ENCODE measurements at regions not wholly inside any gene's neighbourhood (a gene's known extent, or its start where the extent isn't known, plus 50 kb on each side); places are given as distances from the start of the nearest gene placed in this dataset.

DNA sequence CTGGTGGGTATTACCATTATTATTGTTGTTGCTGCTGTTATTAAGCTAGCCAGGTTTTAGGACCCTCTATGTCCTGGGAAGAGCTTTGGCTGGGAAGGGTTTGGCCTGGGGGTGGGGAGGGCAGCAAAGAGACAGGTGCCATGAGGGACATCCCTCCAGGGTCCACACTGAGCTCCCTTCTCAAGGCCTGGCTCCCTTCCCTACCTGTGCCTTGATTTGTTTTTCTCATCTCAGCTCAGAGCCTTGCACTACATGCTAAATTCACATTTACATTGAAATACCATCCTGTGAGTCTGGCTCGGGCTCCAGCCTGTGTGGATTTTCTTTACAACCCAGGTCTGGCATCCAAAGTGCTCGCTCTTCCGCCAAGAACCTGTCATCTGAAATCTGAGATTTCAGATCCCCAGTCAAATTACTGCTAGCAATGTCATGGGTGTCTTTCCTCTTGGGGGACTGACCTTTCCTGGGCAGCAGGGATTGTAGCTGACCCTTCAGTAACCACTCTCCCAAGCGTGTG is 536.3 kb downstream of the PTPRU start:
- H3K4me2 ChIP-seq (ENCODE audit: low read length), result no peak overlapping the region
- ChIA-PET CTCF (interaction anchor here (1.1 kb wide), 1 partner anchor 315 kb away, joined by 3 read pairs; no protein-coding TSS in a partner anchor), POLR2A (no interaction called here), RAD21 (ENCODE audit: low non-redundant PET in 1 of 2, low total read pairs in 2 of 2, uncharacterized antibody in 2 of 2, unreplicated experiment in 2 of 2) (no interaction called here)
- DNase-seq (ENCODE audit: low read depth, low spot score), result no peak
- H3K9me2 ChIP-seq (ENCODE audit: insufficient read depth), result no peaks in the 10 kb centered on the region
- H3K4me1 ChIP-seq (ENCODE audit: control insufficient read depth in 1 of 2, insufficient read depth in 2 of 2, low read length in 2 of 2), result no peaks in the 10 kb centered on the region
- peaks cover 20% of the 10 kb centered on the region for H3K27me3 ChIP-seq (ENCODE audit: insufficient read depth, low read length)
- TF ChIP-seq, protein P1, sequence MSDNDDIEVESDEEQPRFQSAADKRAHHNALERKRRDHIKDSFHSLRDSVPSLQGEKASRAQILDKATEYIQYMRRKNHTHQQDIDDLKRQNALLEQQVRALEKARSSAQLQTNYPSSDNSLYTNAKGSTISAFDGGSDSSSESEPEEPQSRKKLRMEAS (IDR thresholded peaks at IDR 0.05), result no peak
- TF ChIP-seq SIN3A (IDR thresholded peaks at IDR 0.05; ENCODE audit: low read depth), result no peak
- TF ChIP-seq, protein P2, sequence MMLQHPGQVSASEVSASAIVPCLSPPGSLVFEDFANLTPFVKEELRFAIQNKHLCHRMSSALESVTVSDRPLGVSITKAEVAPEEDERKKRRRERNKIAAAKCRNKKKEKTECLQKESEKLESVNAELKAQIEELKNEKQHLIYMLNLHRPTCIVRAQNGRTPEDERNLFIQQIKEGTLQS (IDR thresholded peaks at IDR 0.05), result no peak
- no peaks in the 10 kb centered on the region for H3K79me2 ChIP-seq (ENCODE audit: insufficient read depth, low read length)
- no TSS peak for BruUV-seq (replicated peaks)
- no peak overlapping the region for H3K9ac ChIP-seq (ENCODE audit: low read length)
- no peaks in the 10 kb centered on the region for H3K36me3 ChIP-seq (ENCODE audit: control insufficient read depth in 1 of 2, insufficient read depth in 2 of 2, low read length in 2 of 2)
- intact Hi-C loops (cut with micrococcal nuclease), result no loop called here
- no peak overlapping the region for H3K4me3 ChIP-seq (replicated peaks in 1 of 2; ENCODE audit: low read depth in 1 of 2, low read length in 2 of 2)
- H3K9me3 ChIP-seq (ENCODE audit: control insufficient read depth in 1 of 2, insufficient read depth in 1 of 2, low read depth in 1 of 2, low read length in 2 of 2), result peaks cover 0 to 5% of the 10 kb centered on the region in 2 experiments; a peak in 1 of 4 replicates
- no peak overlapping the region for H3K27ac ChIP-seq (ENCODE audit: low read depth, low read length)
- H2AFZ ChIP-seq (ENCODE audit: low read depth, low read length, poor library complexity, severe bottlenecking), result no peak overlapping the region
- H4K20me1 ChIP-seq (ENCODE audit: insufficient read depth), result no peaks in the 10 kb centered on the region
- no peak for ATAC-seq

DNA sequence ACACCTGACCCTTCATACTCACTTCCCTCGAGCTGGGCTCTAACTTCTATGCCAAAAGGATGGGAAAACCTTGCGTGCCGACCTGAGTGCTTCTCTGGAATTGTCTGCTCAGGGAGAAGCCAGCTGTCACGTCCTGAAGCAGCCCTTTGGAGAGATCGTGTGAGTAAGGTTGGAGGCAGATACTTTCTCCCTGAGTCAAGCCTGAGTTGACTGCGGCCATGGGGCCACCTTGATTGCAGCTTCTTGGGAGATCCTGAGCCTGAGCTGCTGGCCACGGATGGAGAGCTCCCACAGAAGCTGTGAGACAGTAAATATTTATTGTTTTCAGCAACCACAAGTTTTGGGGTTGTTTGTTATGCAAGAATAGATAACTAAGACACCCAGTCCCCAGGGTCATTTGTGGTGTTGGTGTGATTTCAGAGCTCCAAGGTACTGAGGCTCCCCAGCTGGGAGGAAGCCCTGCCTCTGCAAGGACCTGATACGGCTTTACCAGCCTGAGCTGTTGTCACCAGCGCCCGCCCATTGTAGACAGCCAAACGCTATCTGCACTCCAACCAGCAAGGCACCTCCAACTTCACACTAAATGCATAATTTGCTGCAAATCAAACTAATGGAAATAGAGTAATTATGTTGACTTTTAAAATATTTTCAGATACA is 531.6 kb downstream of the PTPRU start:
- H3K9me3 ChIP-seq (ENCODE audit: control insufficient read depth in 1 of 2, insufficient read depth in 1 of 2, low read depth in 1 of 2, low read length in 2 of 2), result no peaks in the 10 kb centered on the region
- TF ChIP-seq, protein P3, sequence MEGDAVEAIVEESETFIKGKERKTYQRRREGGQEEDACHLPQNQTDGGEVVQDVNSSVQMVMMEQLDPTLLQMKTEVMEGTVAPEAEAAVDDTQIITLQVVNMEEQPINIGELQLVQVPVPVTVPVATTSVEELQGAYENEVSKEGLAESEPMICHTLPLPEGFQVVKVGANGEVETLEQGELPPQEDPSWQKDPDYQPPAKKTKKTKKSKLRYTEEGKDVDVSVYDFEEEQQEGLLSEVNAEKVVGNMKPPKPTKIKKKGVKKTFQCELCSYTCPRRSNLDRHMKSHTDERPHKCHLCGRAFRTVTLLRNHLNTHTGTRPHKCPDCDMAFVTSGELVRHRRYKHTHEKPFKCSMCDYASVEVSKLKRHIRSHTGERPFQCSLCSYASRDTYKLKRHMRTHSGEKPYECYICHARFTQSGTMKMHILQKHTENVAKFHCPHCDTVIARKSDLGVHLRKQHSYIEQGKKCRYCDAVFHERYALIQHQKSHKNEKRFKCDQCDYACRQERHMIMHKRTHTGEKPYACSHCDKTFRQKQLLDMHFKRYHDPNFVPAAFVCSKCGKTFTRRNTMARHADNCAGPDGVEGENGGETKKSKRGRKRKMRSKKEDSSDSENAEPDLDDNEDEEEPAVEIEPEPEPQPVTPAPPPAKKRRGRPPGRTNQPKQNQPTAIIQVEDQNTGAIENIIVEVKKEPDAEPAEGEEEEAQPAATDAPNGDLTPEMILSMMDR (IDR thresholded peaks at IDR 0.05 in 2 of 3, conservative IDR thresholded peaks at IDR 0.05 in 1 of 3; ENCODE audit: borderline replicate concordance in 1 of 3, insufficient read depth in 1 of 3, low read depth in 2 of 3, low read length in 2 of 3), result no peak
- TF ChIP-seq RAD21 (IDR thresholded peaks at IDR 0.05; ENCODE audit: low read depth) (no peak), JUND (IDR thresholded peaks at IDR 0.05) (no peak), ELF1 (IDR thresholded peaks at IDR 0.05; ENCODE audit: borderline replicate concordance, low read depth) (no peak), CBX3 (IDR thresholded peaks at IDR 0.05; ENCODE audit: low read depth) (no peak), FOSL1 (IDR thresholded peaks at IDR 0.05; ENCODE audit: low read depth) (no peak), YY1 (IDR thresholded peaks at IDR 0.05; ENCODE audit: extremely low read depth, insufficient replicate concordance, low read depth, low read length) (no peak), SP1 (IDR thresholded peaks at IDR 0.05; ENCODE audit: low read depth) (no peak), CEBPB (IDR thresholded peaks at IDR 0.05; ENCODE audit: low read depth) (no peak), SRF (IDR thresholded peaks at IDR 0.05; ENCODE audit: low read depth) (no peak)
- TF ChIP-seq, protein P2 (IDR thresholded peaks at IDR 0.05), result no peak
- TF ChIP-seq, protein P4, sequence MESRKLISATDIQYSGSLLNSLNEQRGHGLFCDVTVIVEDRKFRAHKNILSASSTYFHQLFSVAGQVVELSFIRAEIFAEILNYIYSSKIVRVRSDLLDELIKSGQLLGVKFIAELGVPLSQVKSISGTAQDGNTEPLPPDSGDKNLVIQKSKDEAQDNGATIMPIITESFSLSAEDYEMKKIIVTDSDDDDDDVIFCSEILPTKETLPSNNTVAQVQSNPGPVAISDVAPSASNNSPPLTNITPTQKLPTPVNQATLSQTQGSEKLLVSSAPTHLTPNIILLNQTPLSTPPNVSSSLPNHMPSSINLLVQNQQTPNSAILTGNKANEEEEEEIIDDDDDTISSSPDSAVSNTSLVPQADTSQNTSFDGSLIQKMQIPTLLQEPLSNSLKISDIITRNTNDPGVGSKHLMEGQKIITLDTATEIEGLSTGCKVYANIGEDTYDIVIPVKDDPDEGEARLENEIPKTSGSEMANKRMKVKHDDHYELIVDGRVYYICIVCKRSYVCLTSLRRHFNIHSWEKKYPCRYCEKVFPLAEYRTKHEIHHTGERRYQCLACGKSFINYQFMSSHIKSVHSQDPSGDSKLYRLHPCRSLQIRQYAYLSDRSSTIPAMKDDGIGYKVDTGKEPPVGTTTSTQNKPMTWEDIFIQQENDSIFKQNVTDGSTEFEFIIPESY (IDR thresholded peaks at IDR 0.05; ENCODE audit: extremely low read depth, insufficient replicate concordance, low read length), result no peak
- H3K79me2 ChIP-seq (ENCODE audit: insufficient read depth, low read length), result no peaks in the 10 kb centered on the region
- no TSS peak for BruUV-seq (replicated peaks)
- ATAC-seq, result no peak
- no peak overlapping the region for H3K9ac ChIP-seq (ENCODE audit: low read length)
- no peaks in the 10 kb centered on the region for H3K4me1 ChIP-seq (ENCODE audit: control insufficient read depth in 1 of 2, insufficient read depth in 2 of 2, low read length in 2 of 2)
- CTCF ChIA-PET, result no interaction called here
- H2AFZ ChIP-seq (ENCODE audit: low read depth, low read length, poor library complexity, severe bottlenecking), result no peak overlapping the region
- DNase-seq (ENCODE audit: low read depth, low spot score), result no peak
- no peak overlapping the region for H3K4me3 ChIP-seq (replicated peaks in 1 of 2; ENCODE audit: low read depth in 1 of 2, low read length in 2 of 2)
- peaks cover 43% of the 10 kb centered on the region for H3K27me3 ChIP-seq (ENCODE audit: insufficient read depth, low read length)
- intact Hi-C loops (cut with micrococcal nuclease), result no loop called here
- no peak overlapping the region for H3K4me2 ChIP-seq (ENCODE audit: low read length)
- no peak overlapping the region for H3K27ac ChIP-seq (ENCODE audit: low read depth, low read length)
- no peaks in the 10 kb centered on the region for H3K36me3 ChIP-seq (ENCODE audit: control insufficient read depth in 1 of 2, insufficient read depth in 2 of 2, low read length in 2 of 2)
- POLR2A ChIA-PET, result no interaction called here
- H3K9me2 ChIP-seq (ENCODE audit: insufficient read depth), result no peaks in the 10 kb centered on the region
- no peaks in the 10 kb centered on the region for H4K20me1 ChIP-seq (ENCODE audit: insufficient read depth)
- RAD21 ChIA-PET (ENCODE audit: low non-redundant PET in 1 of 2, low total read pairs in 2 of 2, uncharacterized antibody in 2 of 2, unreplicated experiment in 2 of 2), result no interaction called here

Measured in HCT116 (cell line).